ENCODE measurements at regions not wholly inside any gene's neighbourhood (a gene's known extent, or its start where the extent isn't known, plus 50 kb on each side); places are given as distances from the start of the nearest gene placed in this dataset.

DNA sequence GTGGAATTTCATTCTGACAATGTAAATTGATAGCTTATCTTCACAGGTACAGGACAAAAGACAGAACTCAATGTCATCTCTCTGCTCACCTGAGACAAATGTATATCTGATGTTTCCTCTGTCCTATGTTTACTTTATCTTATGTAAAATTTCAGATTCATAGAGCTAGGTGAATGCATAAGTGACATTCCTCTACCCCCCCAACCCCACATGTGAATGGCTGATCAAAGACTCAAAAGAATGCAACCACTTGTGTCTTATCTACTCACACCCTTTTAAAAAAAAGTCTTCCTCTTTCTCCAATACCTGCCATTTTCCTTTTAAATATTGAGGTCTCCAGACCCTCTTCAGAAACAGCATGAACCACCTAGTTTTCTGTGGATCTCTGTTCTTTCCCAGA lies 736.6 kb upstream of the SEL1L start:
- DNase-seq: no peak
- intact Hi-C loops (cut with DNase I): no loop called here

- intact Hi-C loops (cut with DNase I): no loop called here
- DNase-seq: no peak
Observed at GRCh38 chr14:82298811-82299210, 765.2 kb upstream of the SEL1L start.

GRCh38 chr14:82309199-82309598 lies 775.5 kb upstream of the SEL1L start:
- peak in 1 of 10 donors; percentile 58 for DNase-seq
- intact Hi-C loops (cut with DNase I): no loop called here

GRCh38 chr14:82313889-82314288 lies 780.2 kb upstream of the SEL1L start:
- intact Hi-C loops (cut with DNase I): no loop called here

DNA sequence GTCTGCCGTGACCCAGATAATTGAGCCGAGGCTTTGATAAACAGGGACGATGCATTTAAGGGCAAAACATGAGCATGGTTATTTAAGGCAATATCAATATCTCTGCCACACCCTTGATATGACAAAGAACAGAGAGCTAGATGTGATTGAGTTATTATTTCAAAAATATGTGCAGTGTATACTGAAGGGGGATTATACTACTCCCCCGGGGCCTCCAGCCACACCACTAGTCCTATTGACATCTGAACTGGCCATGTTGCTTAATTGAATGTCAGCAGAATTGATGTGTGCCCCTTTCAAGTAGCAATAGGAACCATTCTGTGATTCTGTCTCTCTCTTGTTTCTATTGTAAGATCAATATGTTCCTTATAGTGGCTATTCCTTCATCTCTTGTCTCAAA lies 794.8 kb upstream of the SEL1L start:
- DNase-seq: no peak
- intact Hi-C loops (cut with DNase I): no loop called here

More at GRCh38 chr14:82313889-82314288, 780.2 kb upstream of the SEL1L start:
- no peak for DNase-seq

GRCh38 chr14:82341261-82341810 lies 807.7 kb upstream of the SEL1L start:
- intact Hi-C loops (cut with DNase I): no loop called here
- DNase-seq: no peak

DNA sequence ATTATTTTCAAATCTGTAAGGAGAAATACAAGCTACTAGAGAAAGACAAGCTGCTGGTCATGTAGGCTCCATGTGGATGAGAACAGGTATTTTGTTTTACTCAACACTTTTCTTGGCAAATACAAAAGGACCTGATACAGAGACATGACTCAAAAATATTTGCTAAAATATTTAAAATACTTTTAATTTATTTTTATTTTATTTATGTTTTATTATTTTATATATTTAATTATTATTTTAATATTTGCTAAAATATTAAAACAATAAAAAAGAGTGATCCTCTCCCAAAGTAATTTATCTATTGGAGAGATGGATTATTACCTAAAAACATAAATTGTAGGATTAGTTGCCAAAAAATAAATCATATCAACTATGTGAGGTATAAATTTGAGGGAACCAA lies 808.9 kb upstream of the SEL1L start:
- intact Hi-C loops (cut with DNase I): no loop called here
- DNase-seq: no peak

DNA sequence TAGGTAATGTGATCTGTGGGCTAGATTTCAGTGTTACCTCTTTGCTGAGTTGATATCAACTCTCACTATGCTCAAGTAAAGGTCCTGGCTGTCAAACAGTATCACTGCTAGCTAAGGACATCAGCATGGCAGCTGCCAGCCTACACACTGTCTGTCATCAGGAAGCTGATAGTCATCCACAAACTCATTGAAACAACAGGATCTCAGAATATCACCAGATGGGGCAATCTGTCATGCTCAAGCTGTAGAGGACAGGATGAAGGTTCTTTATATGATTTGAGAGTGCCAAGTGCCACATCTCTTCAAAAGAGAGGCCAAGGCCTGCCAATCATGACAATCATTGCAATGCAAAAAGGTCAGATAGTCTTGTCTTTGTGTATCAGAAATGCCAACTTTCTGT lies 811.5 kb upstream of the SEL1L start:
- intact Hi-C loops (cut with DNase I): no loop called here
- no peak for DNase-seq

GRCh38 chr14:82354126-82354525 lies 820.5 kb upstream of the SEL1L start:
- DNase-seq: no peak
- intact Hi-C loops (cut with DNase I): no loop called here

DNA sequence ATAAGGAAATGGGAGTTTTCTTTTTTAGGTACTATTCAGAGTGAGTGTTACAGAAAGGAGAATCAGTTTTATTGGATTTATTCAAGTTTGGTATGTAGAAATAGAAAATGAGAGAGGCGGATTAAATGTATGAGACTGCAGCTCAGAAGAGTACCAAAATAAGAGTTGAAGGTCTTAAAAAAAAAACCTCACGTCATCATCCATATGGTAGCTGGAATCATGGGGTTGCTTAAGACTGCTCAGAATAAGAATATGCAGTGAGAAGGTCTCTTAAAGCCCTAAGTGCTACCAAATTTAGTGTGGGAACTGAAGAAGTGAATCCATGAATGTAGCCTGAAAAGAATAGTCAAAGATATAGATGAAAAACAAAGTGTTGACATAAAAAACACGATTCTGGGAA lies 825.5 kb upstream of the SEL1L start:
- DNase-seq: no peak
- intact Hi-C loops (cut with DNase I): no loop called here

DNA sequence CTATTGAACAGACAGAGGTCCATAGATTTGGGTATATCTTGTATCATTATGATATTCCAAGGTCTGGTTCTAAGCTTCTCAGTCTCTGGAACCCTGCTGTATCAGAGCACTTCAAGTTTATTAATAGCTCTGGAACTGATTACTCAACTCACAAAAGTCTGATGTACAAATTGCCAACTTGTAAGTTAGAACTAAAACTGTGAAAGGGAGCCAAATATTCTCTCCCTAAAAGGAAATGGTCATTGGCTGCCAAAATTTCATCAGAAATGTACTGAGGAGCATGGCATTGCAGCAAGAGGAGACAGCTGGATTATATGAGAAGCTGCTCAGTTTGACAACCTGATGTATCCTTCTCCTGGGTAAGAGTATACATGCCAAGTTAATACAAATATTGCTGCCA lies 828.8 kb upstream of the SEL1L start:
- intact Hi-C loops (cut with DNase I): no loop called here
- DNase-seq: no peak

DNA sequence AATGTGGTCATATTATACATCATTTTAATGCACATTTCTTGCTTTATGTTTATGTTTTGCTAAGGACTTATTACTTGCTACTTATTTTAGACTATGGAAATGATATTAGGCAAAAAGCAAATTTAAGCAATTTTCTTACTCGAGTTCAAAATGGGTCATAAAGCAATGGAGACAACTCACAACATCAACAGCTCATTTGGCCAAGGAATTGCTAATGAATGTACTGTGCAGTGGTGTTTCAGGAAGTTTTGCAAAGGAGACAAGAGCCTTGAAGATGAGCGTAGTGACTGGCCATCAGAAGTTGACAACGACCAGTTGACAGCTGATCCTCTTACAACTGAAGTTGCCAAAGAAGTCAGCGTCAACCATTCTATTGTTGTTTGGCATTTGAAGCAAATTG lies 831.8 kb upstream of the SEL1L start:
- intact Hi-C loops (cut with DNase I): no loop called here

GRCh38 chr14:82366803-82367202 lies 833.1 kb upstream of the SEL1L start:
- DNase-seq: no peak
- intact Hi-C loops (cut with DNase I): no loop called here

More for the DNA sequence above, 831.8 kb upstream of the SEL1L start:
- DNase-seq: no peak

GRCh38 chr14:82379291-82379690 lies 845.6 kb upstream of the SEL1L start:
- intact Hi-C loops (cut with DNase I): no loop called here
- DNase-seq: no peak

DNA sequence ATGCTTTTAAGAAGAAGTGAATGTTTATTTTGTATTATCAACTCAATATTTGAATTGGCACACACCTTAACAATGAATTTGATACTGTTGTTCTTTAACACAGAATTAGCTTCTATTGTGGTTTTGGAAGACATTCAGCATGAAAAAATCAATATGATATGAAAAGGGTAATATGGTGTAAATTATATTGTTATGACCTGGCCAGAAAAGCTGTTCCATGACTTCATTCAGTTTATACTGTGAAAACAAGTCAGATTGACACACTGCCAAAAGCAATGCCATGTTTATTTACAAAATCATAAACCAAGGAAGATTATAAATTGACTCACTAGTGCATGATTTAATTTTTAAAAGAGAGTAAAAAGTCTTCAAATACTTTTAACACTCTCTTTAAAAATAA lies 851.4 kb upstream of the SEL1L start:
- intact Hi-C loops (cut with DNase I): no loop called here
- no peak for DNase-seq

GRCh38 chr14:82387699-82388098 lies 854.0 kb upstream of the SEL1L start:
- intact Hi-C loops (cut with DNase I): no loop called here
- DNase-seq: no peak

- intact Hi-C loops (cut with DNase I): no loop called here
Observed at GRCh38 chr14:82388488-82388887, 854.8 kb upstream of the SEL1L start.

DNA sequence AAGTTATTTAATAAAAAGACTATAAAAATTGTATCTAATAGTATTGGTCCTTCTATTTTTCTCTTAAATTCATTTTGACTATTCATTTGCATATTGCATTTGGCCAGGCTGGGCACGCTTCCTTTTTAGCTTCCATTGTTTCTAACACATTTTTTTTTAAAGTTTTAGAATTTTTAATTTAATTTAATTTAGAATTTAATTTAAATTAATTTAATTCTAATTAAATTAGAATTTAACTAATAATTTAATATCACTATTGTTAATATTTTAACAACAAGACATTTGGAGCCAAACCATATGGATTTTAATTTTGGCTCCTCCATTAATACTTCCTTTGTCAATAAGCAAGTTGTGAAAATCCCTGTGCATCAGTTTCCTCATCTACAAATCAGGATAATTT lies 856.9 kb upstream of the SEL1L start:
- DNase-seq: no peak
- intact Hi-C loops (cut with DNase I): no loop called here

More at GRCh38 chr14:82388488-82388887, 854.8 kb upstream of the SEL1L start:
- DNase-seq: no peak

DNA sequence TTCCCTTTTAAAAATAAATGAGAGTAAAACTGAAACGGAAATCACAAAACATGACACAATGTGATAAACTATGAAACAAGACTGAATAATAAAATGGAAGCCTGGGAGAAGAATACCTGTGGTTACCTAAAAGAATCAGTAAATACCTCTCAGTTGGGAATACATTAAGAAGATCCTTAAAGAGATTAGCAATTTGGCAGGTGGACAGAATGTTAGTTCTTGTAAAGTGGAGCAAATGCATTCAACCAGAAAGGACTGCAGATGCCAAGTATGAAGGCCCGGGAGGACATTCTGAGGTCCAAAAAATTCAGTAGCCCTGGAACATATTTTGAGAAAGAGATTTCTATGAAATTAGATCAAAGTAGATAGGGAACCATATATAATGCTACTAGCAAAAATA lies 861.3 kb upstream of the SEL1L start:
- intact Hi-C loops (cut with DNase I): no loop called here
- no peak for DNase-seq

GRCh38 chr14:82398256-82398655 lies 864.6 kb upstream of the SEL1L start:
- DNase-seq: no peak
- intact Hi-C loops (cut with DNase I): no loop called here

DNA sequence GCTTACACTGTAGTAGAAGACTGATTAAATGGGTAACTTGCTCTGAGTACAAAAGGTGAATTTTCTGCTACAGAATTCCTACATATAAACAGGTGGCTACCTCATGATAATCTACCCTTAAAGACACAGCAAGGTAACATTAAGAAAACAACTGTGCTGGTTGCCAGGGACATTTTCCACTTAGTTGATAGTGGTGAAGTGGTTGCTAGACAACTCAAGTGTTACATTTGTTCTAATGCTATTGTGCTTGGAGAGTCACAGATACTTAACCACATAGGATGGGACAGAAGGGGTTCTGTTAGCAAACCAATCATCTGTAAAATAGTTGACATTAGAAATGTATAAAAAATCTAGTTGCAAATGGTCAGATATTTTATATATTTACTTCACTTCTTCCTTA lies 870.3 kb upstream of the SEL1L start:
- intact Hi-C loops (cut with DNase I): no loop called here
- no peak for DNase-seq

DNA sequence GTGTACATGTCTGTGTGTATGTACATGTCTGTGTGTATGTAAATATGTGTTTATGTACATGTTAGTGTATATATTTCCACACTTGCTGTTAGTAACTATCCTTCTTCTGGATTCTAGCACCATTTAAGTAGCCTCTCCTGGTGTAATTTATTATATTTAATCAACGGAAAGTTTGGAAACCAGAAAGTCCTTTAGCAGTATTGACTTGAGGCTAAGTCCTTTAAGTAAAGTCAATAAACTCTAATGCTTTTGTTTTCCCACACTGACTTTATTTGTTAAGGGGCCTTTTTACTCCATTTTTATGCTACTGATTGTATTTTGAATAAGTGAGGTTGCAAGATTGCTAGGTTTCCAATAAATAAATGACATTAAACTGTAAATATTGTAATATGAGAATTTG lies 876.4 kb upstream of the SEL1L start:
- DNase-seq: no peak
- intact Hi-C loops (cut with DNase I): no loop called here

DNA sequence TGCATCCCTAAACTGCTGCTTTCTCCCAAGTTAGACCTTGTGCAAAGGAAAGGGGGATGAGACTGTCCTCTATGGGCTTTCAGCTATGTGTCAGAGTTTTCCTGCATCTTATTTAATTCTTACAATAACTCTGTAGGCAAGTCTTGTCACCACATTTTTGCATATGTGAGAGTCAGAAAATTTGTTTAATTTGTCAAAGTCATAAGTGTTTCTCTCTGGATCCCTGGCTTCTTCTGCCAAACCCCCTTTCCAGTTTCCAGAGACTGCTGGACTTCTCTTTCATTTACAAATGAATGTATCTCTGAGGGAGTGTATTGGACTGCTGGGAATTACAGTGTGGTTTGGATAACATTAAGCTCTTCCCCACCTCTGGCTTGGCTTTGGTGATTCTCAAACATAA lies 877.6 kb upstream of the SEL1L start:
- no peak for DNase-seq
- intact Hi-C loops (cut with DNase I): no loop called here

All from posterior cingulate gyrus (tissue), 11 donors.